Small intestine (tissue), 7 donors: ENCODE measurements at regions not wholly inside any gene's neighbourhood (a gene's known extent, or its start where the extent isn't known, plus 50 kb on each side); places are given as distances from the start of the nearest gene placed in this dataset.

Experiments used
- DNase-seq, 2 donors: peaks; one replicate each; pipeline versions ENCODE4 v3.0.0 to v3.0.0-alpha.2; 2013
- FAIRE-seq: peaks from 2 replicates; lab custom pipeline; 2012; peaks lifted over from hg19 to GRCh38; lab: Jason Lieb, UNC
- H3K27ac ChIP-seq, 3 donors: one replicate each; pipeline ENCODE4 v1.5.1; 2013; ENCODE audit warnings: low read length in 2 of 3, mild to moderate bottlenecking in 2 of 3, control low read depth in 1 of 3, inconsistent platforms in 1 of 3, low read depth in 1 of 3, moderate library complexity in 1 of 3
- H3K27me3 ChIP-seq, 3 donors: one replicate each; pipeline ENCODE4 v1.6.1; 2013; ENCODE audit warnings: low read length in 3 of 3, inconsistent platforms in 1 of 3; ENCODE audit not compliant: control insufficient read depth in 3 of 3, insufficient read depth in 3 of 3
- H3K36me3 ChIP-seq, 3 donors: one replicate each; pipeline ENCODE4 v1.6.1; 2013; ENCODE audit warnings: low read length in 3 of 3, inconsistent platforms in 1 of 3, low read depth in 1 of 3, mild to moderate bottlenecking in 1 of 3, moderate library complexity in 1 of 3; ENCODE audit not compliant: control insufficient read depth in 3 of 3, insufficient read depth in 2 of 3
- H3K4me1 ChIP-seq, 3 donors: one replicate each; pipeline ENCODE4 v1.6.1; 2013; ENCODE audit warnings: low read length in 2 of 3, inconsistent platforms in 1 of 3, low read depth in 1 of 3, mild to moderate bottlenecking in 1 of 3, moderate library complexity in 1 of 3; ENCODE audit not compliant: control insufficient read depth in 3 of 3, insufficient read depth in 2 of 3
- H3K4me3 ChIP-seq, 3 donors: one replicate each; pipeline ENCODE4 v1.5.1; 2013; ENCODE audit warnings: low read length in 3 of 3, control low read depth in 1 of 3, inconsistent platforms in 1 of 3, low read depth in 1 of 3, mild to moderate bottlenecking in 1 of 3, moderate library complexity in 1 of 3
- H3K9me3 ChIP-seq, 2 donors: one replicate each; pipeline ENCODE4 v1.6.1; 2013; ENCODE audit warnings: low read depth in 1 of 2, low read length in 1 of 2; ENCODE audit not compliant: control insufficient read depth in 2 of 2, insufficient read depth in 1 of 2
- WGBS, 3 donors: extraction: QIAGEN DNeasy Blood & Tissue Kit; methylation state at CpG; one replicate each; pipeline ENCODE4 v1.1.7; 2013; 5-methylcytosine and 5-hydroxymethylcytosine counted together
- donor health status: healthy with polysubstance abuse.
- donor health status: control.
- donor health status: control.
- donor health status: Bipolar disorder and iron deficiency.
- donor health status: healthy.

DNA sequence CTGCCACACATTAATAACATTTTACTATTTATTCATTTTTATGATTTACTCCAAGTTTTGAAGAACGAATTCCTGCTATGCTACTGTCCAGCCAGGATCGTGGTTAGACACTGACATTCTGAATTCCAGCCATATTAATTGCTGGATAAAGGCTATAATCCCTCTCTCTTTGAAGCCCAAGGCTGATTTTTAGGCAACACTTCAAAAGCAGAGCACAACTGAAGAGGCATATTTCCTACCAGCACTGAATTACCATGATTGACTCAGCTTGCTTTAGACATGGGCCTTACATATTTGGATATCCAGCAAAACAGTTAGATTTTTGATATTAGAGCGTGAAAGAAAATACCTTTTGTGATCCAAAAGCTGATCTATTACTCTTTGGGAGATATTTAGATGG lies 205.0 kb downstream of the ZIC1 start:
- no peak overlapping the region for H3K4me3 ChIP-seq
- no peaks in the 10 kb centered on the region for H3K27me3 ChIP-seq
- H3K4me1 ChIP-seq: no peaks in the 10 kb centered on the region
- no peak overlapping the region for H3K27ac ChIP-seq
- FAIRE-seq (no peak), DNase-seq (no peak)
- 71 to 76% (median 71%) methylated on average over 3 of the region's 3 CpGs for WGBS, 3 donors
- no peaks in the 10 kb centered on the region for H3K9me3 ChIP-seq
- no peaks in the 10 kb centered on the region for H3K36me3 ChIP-seq

DNA sequence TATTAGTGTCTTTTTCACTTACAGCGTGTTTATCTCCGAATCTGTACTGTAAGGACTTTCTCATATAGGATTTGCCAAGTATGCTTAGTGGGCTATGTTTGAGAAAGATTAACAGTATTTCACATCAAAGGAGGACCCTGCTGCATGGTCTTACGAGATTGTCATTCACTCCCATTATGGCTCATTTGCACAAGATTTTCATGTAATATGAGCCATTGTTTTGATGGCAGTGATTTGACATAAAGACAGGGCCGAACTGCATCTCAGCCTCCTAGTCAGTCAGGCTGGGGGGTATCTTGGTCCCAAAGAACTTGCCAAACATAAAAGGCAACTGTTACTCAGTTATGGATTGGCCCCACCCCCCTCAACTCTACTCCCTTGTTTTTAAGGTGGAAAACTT lies 205.9 kb downstream of the ZIC1 start:
- FAIRE-seq (no peak), DNase-seq (no peak)
- Histone ChIP-seq H3K36me3 (no peaks in the 10 kb centered on the region), H3K4me3 (no peak overlapping the region), H3K9me3 (no peaks in the 10 kb centered on the region), H3K27me3 (no peaks in the 10 kb centered on the region), H3K27ac (no peak overlapping the region), H3K4me1 (no peaks in the 10 kb centered on the region)
- 58 to 82% (median 68%) methylated on average over 4 of the region's 4 CpGs for WGBS, 3 donors

- FAIRE-seq: no peak
- 3 to 8% (median 5%) methylated on average over 2 of the region's 2 CpGs for WGBS, 3 donors
- H3K4me3 ChIP-seq: no peak overlapping the region
Observed at GRCh38 chr3:147616998-147617619, 207.9 kb downstream of the ZIC1 start.

GRCh38 chr3:147618691-147619090 lies 209.5 kb downstream of the ZIC1 start:
- WGBS, 3 donors: 53 to 68% (median 62%) methylated on average over 4 of the region's 4 CpGs
- Histone ChIP-seq H3K9me3 (no peaks in the 10 kb centered on the region), H3K36me3 (no peaks in the 10 kb centered on the region), H3K27ac (no peak overlapping the region), H3K27me3 (no peaks in the 10 kb centered on the region), H3K4me3 (no peak overlapping the region), H3K4me1 (no peaks in the 10 kb centered on the region)
- DNase-seq (no peak), FAIRE-seq (no peak)

More at GRCh38 chr3:147616998-147617619, 207.9 kb downstream of the ZIC1 start:
- Histone ChIP-seq H3K9me3 (no peaks in the 10 kb centered on the region), H3K27me3 (no peaks in the 10 kb centered on the region), H3K4me1 (no peaks in the 10 kb centered on the region), H3K36me3 (no peaks in the 10 kb centered on the region), H3K27ac (no peak overlapping the region)
- DNase-seq: peak in 1 of 2 donors; percentile 2

- Histone ChIP-seq H3K36me3 (no peaks in the 10 kb centered on the region), H3K9me3 (no peaks in the 10 kb centered on the region), H3K27ac (no peak overlapping the region), H3K4me3 (no peak overlapping the region), H3K4me1 (no peaks in the 10 kb centered on the region), H3K27me3 (no peaks in the 10 kb centered on the region)
- no peak for DNase-seq
- peak; percentile 84 for FAIRE-seq
- WGBS, 3 donors: 39 to 48% (median 41%) methylated on average over 3 of the region's 3 CpGs
Observed at GRCh38 chr3:147619921-147620560, 210.9 kb downstream of the ZIC1 start.

- DNase-seq (no peak), FAIRE-seq (no peak)
- Histone ChIP-seq H3K9me3 (no peaks in the 10 kb centered on the region), H3K27ac (no peak overlapping the region), H3K36me3 (no peaks in the 10 kb centered on the region), H3K4me3 (no peak overlapping the region), H3K4me1 (no peaks in the 10 kb centered on the region), H3K27me3 (no peaks in the 10 kb centered on the region)
Observed at GRCh38 chr3:147620906-147621305, 211.7 kb downstream of the ZIC1 start.

DNA sequence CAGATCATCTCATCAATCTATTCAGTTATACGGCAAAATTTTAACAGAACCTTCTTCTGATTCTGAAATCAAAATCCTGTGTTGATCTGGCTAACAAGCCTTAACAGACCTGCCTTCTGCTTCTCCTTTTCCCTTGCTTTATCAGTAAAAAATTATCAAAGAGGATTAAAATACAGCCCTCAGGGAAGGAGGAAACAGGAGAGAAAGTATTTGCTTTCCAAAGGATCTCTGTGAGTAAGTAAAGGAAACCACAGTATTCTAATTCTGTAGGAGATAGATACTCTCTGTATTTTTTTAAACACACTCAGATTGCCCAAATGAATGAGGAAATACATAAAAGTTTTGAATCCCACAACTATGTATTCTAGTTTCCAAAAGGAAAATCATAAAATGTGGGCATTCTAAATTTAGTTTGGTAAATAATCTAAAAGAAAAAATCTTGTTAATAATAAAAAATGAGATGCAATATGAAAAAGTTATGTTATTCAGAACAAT lies 221.8 kb downstream of the ZIC1 start:
- FAIRE-seq (no peak), DNase-seq (no peak)
- Histone ChIP-seq H3K27me3 (no peaks in the 10 kb centered on the region), H3K9me3 (peaks cover 0 to 12% of the 10 kb centered on the region in 2 donors), H3K4me1 (no peaks in the 10 kb centered on the region), H3K36me3 (no peaks in the 10 kb centered on the region), H3K27ac (no peak overlapping the region), H3K4me3 (no peak overlapping the region)
- 39 to 81% (median 56%) methylated on average over 1 of the region's 1 CpG for WGBS, 3 donors

DNA sequence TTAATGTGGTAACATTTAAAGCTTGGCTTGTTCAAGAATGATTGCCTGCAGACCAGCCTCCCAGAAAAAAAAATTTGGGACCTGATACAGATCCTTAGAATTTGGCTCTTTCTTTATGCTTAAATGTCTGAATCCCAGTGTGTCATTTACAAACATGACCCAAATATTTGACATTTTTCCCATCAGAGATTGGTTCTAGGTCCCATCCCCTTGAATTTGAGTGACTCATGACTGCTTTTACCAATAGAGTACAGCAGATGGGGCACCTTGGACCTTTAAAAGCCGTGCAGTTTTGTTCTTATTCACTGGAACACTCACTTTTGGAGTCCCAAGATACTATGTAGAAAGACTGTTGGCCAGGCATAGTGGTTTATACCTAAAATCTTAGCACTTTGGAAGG lies 231.6 kb downstream of the ZIC1 start:
- Histone ChIP-seq H3K27ac (no peak overlapping the region), H3K4me1 (no peaks in the 10 kb centered on the region), H3K9me3 (no peaks in the 10 kb centered on the region), H3K4me3 (no peak overlapping the region), H3K36me3 (no peaks in the 10 kb centered on the region), H3K27me3 (no peaks in the 10 kb centered on the region)
- 35 to 68% (median 45%) methylated on average over 1 of the region's 1 CpG for WGBS, 3 donors
- DNase-seq: no peak
- FAIRE-seq: no peak
